Naive thymus-derived CD4-positive, alpha-beta T cell (primary cell): ENCODE measurements at regions not wholly inside any gene's neighbourhood (a gene's known extent, or its start where the extent isn't known, plus 50 kb on each side); places are given as distances from the start of the nearest gene placed in this dataset.
"Not testable (repeated sequence)": the region's sequence is repeated elsewhere in the genome, so short reads cannot be mapped to it uniquely, and the experiment has no call there.

Experiments used
- ATAC-seq: fragments of 150-1000 bp; cut with Tn5 transposase; 2 replicates; pipeline ENCODE4 v1.10.0; 2021; ENCODE audit warnings: mild to moderate bottlenecking, moderate library complexity
- CTCF ChIA-PET: fragments of 350-600 bp; sonication (Branson Sonifier 250); formaldehyde crosslinking; loops from one replicate; lab custom pipeline; 2021; ENCODE audit warnings: antibody characterized with exemption; lab: Charles Lee
- POLR2A ChIA-PET: fragments of 350-600 bp; sonication (Branson Sonifier 250); formaldehyde crosslinking; loops from one replicate; lab custom pipeline; 2021; ENCODE audit warnings: antibody characterized with exemption, inconsistent platforms; lab: Charles Lee
- DNase-seq, 9 donors: peaks; one replicate each; pipeline versions ENCODE4 v3.0.0 to v3.0.0-alpha.2; 2020 to 2022; ENCODE audit warnings: mixed read lengths in 1 of 9
- H3K27ac ChIP-seq: one replicate; pipeline ENCODE4 v1.7.0; 2013; ENCODE audit warnings: mild to moderate bottlenecking, low read depth, low read length, moderate library complexity
- H3K27me3 ChIP-seq, 2 donors: one replicate each; pipeline ENCODE4 v1.7.0; 2013; ENCODE audit warnings: low read length in 2 of 2, mild to moderate bottlenecking in 2 of 2, moderate library complexity in 2 of 2; ENCODE audit not compliant: control insufficient read depth in 2 of 2, insufficient read depth in 2 of 2
- H3K36me3 ChIP-seq, 3 experiments: 1 replicate in 2 of 3; 2 replicates in 1 of 3; pipeline ENCODE4 v1.7.0; 2013; ENCODE audit warnings: low read length in 3 of 3, mild to moderate bottlenecking in 3 of 3, moderate library complexity in 1 of 3; ENCODE audit not compliant: insufficient read depth in 3 of 3, control insufficient read depth in 2 of 3
- H3K4me1 ChIP-seq, 2 donors: one replicate each; pipeline ENCODE4 v1.7.0; 2013; ENCODE audit warnings: low read length in 2 of 2, mild to moderate bottlenecking in 2 of 2, moderate library complexity in 1 of 2; ENCODE audit not compliant: control insufficient read depth in 2 of 2, insufficient read depth in 2 of 2
- H3K4me3 ChIP-seq: 2 replicates; pipeline ENCODE4 v1.7.0; 2013; ENCODE audit warnings: mild to moderate bottlenecking, low read length
- H3K9me3 ChIP-seq, 3 experiments: 1 replicate in 2 of 3; 2 replicates in 1 of 3; pipeline ENCODE4 v1.7.0; 2013; ENCODE audit warnings: low read length in 3 of 3; ENCODE audit not compliant: control insufficient read depth in 2 of 3
- H3K27ac Mint-ChIP-seq, 9 donors: one replicate each; pipeline ENCODE4 v1.8.0; 2020 to 2022; ENCODE audit warnings: mixed read lengths in 9 of 9, mild to moderate bottlenecking in 8 of 9, moderate library complexity in 5 of 9, inconsistent platforms in 2 of 9
- H3K27me3 Mint-ChIP-seq, 5 donors: one replicate each; pipeline ENCODE4 v1.8.0; 2021 to 2022; ENCODE audit warnings: mixed read lengths in 5 of 5, mild to moderate bottlenecking in 1 of 5
- H3K36me3 Mint-ChIP-seq, 5 donors: one replicate each; pipeline ENCODE4 v1.8.0; 2020 to 2022; ENCODE audit warnings: mixed read lengths in 5 of 5, mild to moderate bottlenecking in 3 of 5, inconsistent platforms in 1 of 5
- H3K4me1 Mint-ChIP-seq, 7 donors: one replicate each; pipeline ENCODE4 v1.8.0; 2020 to 2022; ENCODE audit warnings: mixed read lengths in 7 of 7, mild to moderate bottlenecking in 3 of 7, inconsistent platforms in 1 of 7
- H3K4me3 Mint-ChIP-seq, 10 donors: one replicate each; pipeline ENCODE4 v1.8.0; 2020 to 2022; ENCODE audit warnings: mild to moderate bottlenecking in 10 of 10, mixed read lengths in 10 of 10, moderate library complexity in 6 of 10, inconsistent platforms in 2 of 10
- H3K9me3 Mint-ChIP-seq, 11 donors: one replicate each; pipeline ENCODE4 v1.8.0; 2020 to 2022; ENCODE audit warnings: mixed read lengths in 11 of 11, mild to moderate bottlenecking in 4 of 11, inconsistent platforms in 1 of 11, moderate library complexity in 1 of 11
- intact Hi-C, 2 donors: fragments of 100-400 bp; cut with micrococcal nuclease; formaldehyde crosslinking; loops; one replicate each; pipeline ENCODE4 v1.15.1; 2023

- H3K36me3 Mint-ChIP-seq, H3K4me1 Mint-ChIP-seq, H3K36me3 ChIP-seq, POLR2A ChIA-PET, H3K9me3 ChIP-seq, DNase-seq, H3K4me3 Mint-ChIP-seq, H3K27ac ChIP-seq, CTCF ChIA-PET, ATAC-seq, intact Hi-C loops, H3K9me3 Mint-ChIP-seq, H3K27ac Mint-ChIP-seq, H3K4me3 ChIP-seq, H3K4me1 ChIP-seq, H3K27me3 ChIP-seq: not testable (repeated sequence)
- H3K27me3 Mint-ChIP-seq, result peaks cover 7 to 21% (median 10%) of the 10 kb centered on the region in 5 donors
Observed at GRCh38 chr4:102210806-102211205, 134.5 kb downstream of the SLC39A8 start.

GRCh38 chr4:102204634-102205033 lies 140.6 kb downstream of the SLC39A8 start:
- H3K27ac Mint-ChIP-seq, H3K36me3 Mint-ChIP-seq, H3K27me3 Mint-ChIP-seq, H3K4me1 Mint-ChIP-seq, DNase-seq, intact Hi-C loops, H3K4me3 ChIP-seq, ATAC-seq, H3K36me3 ChIP-seq, H3K27ac ChIP-seq, CTCF ChIA-PET, H3K9me3 ChIP-seq, H3K4me3 Mint-ChIP-seq, H3K27me3 ChIP-seq, POLR2A ChIA-PET, H3K4me1 ChIP-seq: not testable (repeated sequence)
- peaks cover 0 to 10% (median 3%) of the 10 kb centered on the region in 11 donors for H3K9me3 Mint-ChIP-seq

- no peak overlapping the region for H3K4me3 ChIP-seq
- intact Hi-C loops, result no loop called here
- H3K36me3 Mint-ChIP-seq, result no peaks in the 10 kb centered on the region
- peaks cover 2 to 38% (median 26%) of the 10 kb centered on the region in 7 donors for H3K4me1 Mint-ChIP-seq
- H3K9me3 Mint-ChIP-seq, result peaks cover 0 to 1% (median 0%) of the 10 kb centered on the region in 11 donors
- H3K27me3 ChIP-seq, result peaks cover 0 to 3% of the 10 kb centered on the region in 2 donors
- DNase-seq (no peak), ATAC-seq (no peak)
- POLR2A ChIA-PET, result no interaction called here
- CTCF ChIA-PET, result no interaction called here
- no peak overlapping the region for H3K27ac ChIP-seq
- no peak overlapping the region for H3K4me3 Mint-ChIP-seq
- no peaks in the 10 kb centered on the region for H3K27me3 Mint-ChIP-seq
- H3K27ac Mint-ChIP-seq, result no peak overlapping the region
- no peaks in the 10 kb centered on the region for H3K36me3 ChIP-seq
- H3K9me3 ChIP-seq, result no peaks in the 10 kb centered on the region
- peaks cover 0 to 6% of the 10 kb centered on the region in 2 donors for H3K4me1 ChIP-seq
Observed at GRCh38 chr4:102196221-102196620, 149.1 kb downstream of the SLC39A8 start.

- Mint-ChIP-seq H3K4me3 (no peak overlapping the region), H3K27me3 (no peaks in the 10 kb centered on the region), H3K36me3 (no peaks in the 10 kb centered on the region), H3K27ac (no peak overlapping the region), H3K4me1 (peaks cover 2 to 38% (median 26%) of the 10 kb centered on the region in 7 donors), H3K9me3 (no peaks in the 10 kb centered on the region)
- Histone ChIP-seq H3K4me1 (peaks cover 0 to 6% of the 10 kb centered on the region in 2 donors), H3K4me3 (no peak overlapping the region), H3K36me3 (no peaks in the 10 kb centered on the region), H3K27ac (no peak overlapping the region), H3K27me3 (no peaks in the 10 kb centered on the region), H3K9me3 (no peaks in the 10 kb centered on the region)
- ATAC-seq (no peak), DNase-seq (no peak)
- intact Hi-C loops, result no loop called here
- POLR2A ChIA-PET, result no interaction called here
- CTCF ChIA-PET, result no interaction called here
Observed at GRCh38 chr4:102193145-102193544, 152.1 kb downstream of the SLC39A8 start.

GRCh38 chr4:102180046-102180445 lies 165.2 kb downstream of the SLC39A8 start:
- no peak for DNase-seq
- Mint-ChIP-seq H3K27ac (no peak overlapping the region), H3K4me1 (no peaks in the 10 kb centered on the region), H3K9me3 (no peaks in the 10 kb centered on the region), H3K27me3 (peaks cover 0 to 5% (median 0%) of the 10 kb centered on the region in 5 donors), H3K4me3 (no peak overlapping the region), H3K36me3 (no peaks in the 10 kb centered on the region)
- Histone ChIP-seq H3K4me3 (no peak overlapping the region), H3K36me3 (no peaks in the 10 kb centered on the region), H3K4me1 (no peaks in the 10 kb centered on the region), H3K27ac (no peak overlapping the region), H3K27me3 (no peaks in the 10 kb centered on the region), H3K9me3 (no peaks in the 10 kb centered on the region)
- intact Hi-C loops, result no loop called here
- no peak for ATAC-seq
- CTCF ChIA-PET, result no interaction called here
- POLR2A ChIA-PET, result no interaction called here

- Mint-ChIP-seq H3K9me3 (no peaks in the 10 kb centered on the region), H3K36me3 (no peaks in the 10 kb centered on the region), H3K27me3 (peaks cover 0 to 4% (median 0%) of the 10 kb centered on the region in 5 donors), H3K4me3 (no peak overlapping the region), H3K27ac (no peak overlapping the region), H3K4me1 (no peaks in the 10 kb centered on the region)
- intact Hi-C loops, result no loop called here
- ChIA-PET POLR2A (no interaction called here), CTCF (no interaction called here)
- Histone ChIP-seq H3K9me3 (no peaks in the 10 kb centered on the region), H3K27ac (no peak overlapping the region), H3K4me1 (no peaks in the 10 kb centered on the region), H3K36me3 (no peaks in the 10 kb centered on the region), H3K4me3 (no peak overlapping the region), H3K27me3 (no peaks in the 10 kb centered on the region)
- DNase-seq (no peak), ATAC-seq (no peak)
Observed at GRCh38 chr4:102174719-102175189, 170.5 kb downstream of the SLC39A8 start.

GRCh38 chr4:102172341-102172740 lies 172.9 kb downstream of the SLC39A8 start:
- H3K27me3 Mint-ChIP-seq, result peaks cover 0 to 4% (median 0%) of the 10 kb centered on the region in 5 donors
- CTCF ChIA-PET, result no interaction called here
- H3K27me3 ChIP-seq, result no peaks in the 10 kb centered on the region
- H3K4me1 ChIP-seq, result no peaks in the 10 kb centered on the region
- DNase-seq, result no peak
- no peaks in the 10 kb centered on the region for H3K4me1 Mint-ChIP-seq
- H3K36me3 Mint-ChIP-seq, result no peaks in the 10 kb centered on the region
- ATAC-seq, result no peak
- H3K9me3 ChIP-seq, result no peaks in the 10 kb centered on the region
- no peak overlapping the region for H3K27ac ChIP-seq
- POLR2A ChIA-PET, result no interaction called here
- H3K36me3 ChIP-seq, result no peaks in the 10 kb centered on the region
- no peak overlapping the region for H3K4me3 Mint-ChIP-seq
- H3K9me3 Mint-ChIP-seq, result no peaks in the 10 kb centered on the region
- intact Hi-C loops, result no loop called here
- no peak overlapping the region for H3K4me3 ChIP-seq
- H3K27ac Mint-ChIP-seq, result no peak overlapping the region
